H1 (cell line): ENCODE measurements at regions not wholly inside any gene's neighbourhood (a gene's known extent, or its start where the extent isn't known, plus 50 kb on each side); places are given as distances from the start of the nearest gene placed in this dataset.

Experiments
- CTCF ChIA-PET: fragments of 300-600 bp; sonication (Branson Sonifier 250); formaldehyde crosslinking; loops from one replicate; lab custom pipeline; 2021; ENCODE audit not compliant: partially characterized antibody; lab: Charles Lee
- POLR2A ChIA-PET: fragments of 300-600 bp; sonication (Branson Sonifier 250); formaldehyde crosslinking; loops from one replicate; lab custom pipeline; 2021; ENCODE audit warnings: inconsistent platforms; ENCODE audit not compliant: partially characterized antibody; lab: Charles Lee
- DNase-seq, 2 experiments: peaks; one replicate each; pipeline versions ENCODE4 v3.0.0 to v3.0.0-alpha.2; 2010 to 2022; ENCODE audit warnings: low spot score in 2 of 2, low read depth in 1 of 2, mixed read lengths in 1 of 2
- FAIRE-seq: peaks from 2 replicates; lab custom pipeline; 2011; peaks lifted over from hg19 to GRCh38; lab: Jason Lieb, UNC
- H2AFZ ChIP-seq: 2 replicates; pipeline ENCODE4 v1.8.1; 2012; ENCODE audit warnings: low read length, inconsistent platforms
- H2AK5ac ChIP-seq: 2 replicates; pipeline ENCODE4 v1.6.1; 2013; ENCODE audit warnings: low read depth, low read length
- H2BK120ac ChIP-seq: replicated peaks from 2 replicates; pipeline ENCODE3; 2013; ENCODE audit warnings: low read depth, low read length, inconsistent platforms
- H2BK12ac ChIP-seq: 2 replicates; pipeline ENCODE4 v1.6.1; 2013; ENCODE audit warnings: low read depth, low read length
- H2BK15ac ChIP-seq: 2 replicates; pipeline ENCODE4 v1.6.1; 2013; ENCODE audit warnings: low read length
- H2BK20ac ChIP-seq: 2 replicates; pipeline ENCODE4 v1.6.1; 2013; ENCODE audit warnings: low read length
- H2BK5ac ChIP-seq: 2 replicates; pipeline ENCODE4 v1.6.1; 2013; ENCODE audit warnings: low read depth, low read length
- H3K14ac ChIP-seq: 2 replicates; pipeline ENCODE4 v1.6.1; 2013; ENCODE audit warnings: inconsistent platforms; ENCODE audit not compliant: insufficient read length
- H3K18ac ChIP-seq: 2 replicates; pipeline ENCODE4 v1.6.1; 2013; ENCODE audit warnings: low read length; ENCODE audit errors: extremely low read depth
- H3K23ac ChIP-seq: 2 replicates; pipeline ENCODE4 v1.6.1; 2013; ENCODE audit warnings: inconsistent platforms; ENCODE audit not compliant: insufficient read length
- H3K23me2 ChIP-seq: 2 replicates; pipeline ENCODE4 v1.6.1; 2013; ENCODE audit warnings: low read depth, low read length
- H3K27ac ChIP-seq: 2 replicates; pipeline ENCODE4 v1.6.1; 2011; ENCODE audit warnings: low read depth, low read length, inconsistent platforms
- H3K27me3 ChIP-seq, 4 experiments: replicated peaks in 1 of 4; 1 replicate in 1 of 4; 2 replicates in 3 of 4; pipeline versions ENCODE4 v1.6.1 to v1.8.1; 2011 to 2013; ENCODE audit warnings: low read length in 3 of 4, mild to moderate bottlenecking in 3 of 4, inconsistent platforms in 2 of 4, mixed read lengths in 2 of 4, moderate library complexity in 1 of 4; ENCODE audit not compliant: control insufficient read depth in 3 of 4, insufficient read depth in 3 of 4; ENCODE audit errors: extremely low read depth in 1 of 4
- H3K36me3 ChIP-seq, 4 experiments: 2 replicates each; pipeline versions ENCODE4 v1.6.1 to v1.8.1; 2011 to 2013; ENCODE audit warnings: mild to moderate bottlenecking in 4 of 4, low read length in 3 of 4, moderate library complexity in 2 of 4, control low read depth in 1 of 4, inconsistent platforms in 1 of 4; ENCODE audit not compliant: insufficient read depth in 4 of 4, control insufficient read depth in 2 of 4
- H3K4ac ChIP-seq: replicated peaks from 2 replicates; pipeline ENCODE3; 2013; ENCODE audit warnings: low read length, low read depth, mixed read lengths, inconsistent platforms; ENCODE audit not compliant: insufficient read length
- H3K4me1 ChIP-seq, 4 experiments: replicated peaks in 1 of 4; 1 replicate in 1 of 4; 2 replicates in 3 of 4; pipeline versions ENCODE4 v1.6.1 to v1.8.1; 2011 to 2013; ENCODE audit warnings: low read length in 3 of 4, inconsistent platforms in 2 of 4, mixed read lengths in 1 of 4; ENCODE audit not compliant: insufficient read depth in 4 of 4, control insufficient read depth in 3 of 4
- H3K4me2 ChIP-seq, 2 experiments: 2 replicates each; pipeline versions ENCODE4 v1.6.1 to v1.8.1; 2011 to 2013; ENCODE audit warnings: low read depth in 2 of 2, low read length in 2 of 2, control low read depth in 1 of 2, inconsistent platforms in 1 of 2, mild to moderate bottlenecking in 1 of 2; ENCODE audit not compliant: insufficient read depth in 1 of 2
- H3K4me3 ChIP-seq, 4 experiments: fragments of 200-600, 300-600 bp in 1 of 4; sonication (generic), shearing (Covaris generic), sonication (Bioruptor Twin) in 1 of 4; 2 replicates each; pipeline versions ENCODE4 v1.5.1 to v1.8.1; 2011 to 2016; ENCODE audit warnings: low read length in 4 of 4, low read depth in 3 of 4, control low read depth in 2 of 4, inconsistent platforms in 2 of 4, mild to moderate bottlenecking in 2 of 4, mixed read lengths in 1 of 4, moderate library complexity in 1 of 4; ENCODE audit not compliant: insufficient read depth in 2 of 4; ENCODE audit errors: extremely low read depth in 1 of 4
- H3K56ac ChIP-seq: replicated peaks from 2 replicates; pipeline ENCODE3; 2013; ENCODE audit warnings: low read depth, mild to moderate bottlenecking, mixed read lengths, low read length, inconsistent platforms; ENCODE audit not compliant: insufficient read length
- H3K79me1 ChIP-seq: 2 replicates; pipeline ENCODE4 v1.6.1; 2013; ENCODE audit warnings: low read depth, low read length, control low read depth
- H3K79me2 ChIP-seq, 2 experiments: 2 replicates each; pipeline versions ENCODE4 v1.6.1 to v1.8.1; 2012 to 2013; ENCODE audit warnings: low read length in 2 of 2, mild to moderate bottlenecking in 2 of 2, inconsistent platforms in 1 of 2; ENCODE audit not compliant: insufficient read depth in 2 of 2, control insufficient read depth in 1 of 2
- H3K9ac ChIP-seq, 4 experiments: replicated peaks in 1 of 4; 1 replicate in 1 of 4; 2 replicates in 3 of 4; pipeline versions ENCODE4 v1.6.1 to v1.8.1; 2011 to 2013; ENCODE audit warnings: low read depth in 3 of 4, low read length in 3 of 4, control low read depth in 2 of 4, mild to moderate bottlenecking in 2 of 4, moderate library complexity in 2 of 4, inconsistent platforms in 1 of 4; ENCODE audit errors: extremely low read depth in 1 of 4
- H3K9me3 ChIP-seq, 2 experiments: 2 replicates each; pipeline versions ENCODE4 v1.6.1 to v1.8.1; 2012 to 2013; ENCODE audit warnings: mild to moderate bottlenecking in 2 of 2, moderate library complexity in 2 of 2, control low read depth in 1 of 2, inconsistent platforms in 1 of 2, low read depth in 1 of 2, low read length in 1 of 2, mixed read lengths in 1 of 2; ENCODE audit not compliant: insufficient read depth in 2 of 2
- H4K20me1 ChIP-seq, 2 experiments: replicated peaks in 1 of 2; 2 replicates each; pipeline versions ENCODE3 to v1.8.1; 2011 to 2013; ENCODE audit warnings: inconsistent platforms in 2 of 2, low read length in 2 of 2, mild to moderate bottlenecking in 1 of 2; ENCODE audit not compliant: insufficient read depth in 2 of 2, control insufficient read depth in 1 of 2
- H4K5ac ChIP-seq: 2 replicates; pipeline ENCODE4 v1.6.1; 2013; ENCODE audit warnings: low read length, low read depth, mixed read lengths, inconsistent platforms; ENCODE audit not compliant: insufficient read length
- H4K8ac ChIP-seq: 2 replicates; pipeline ENCODE4 v1.8.0; 2013; ENCODE audit warnings: mild to moderate bottlenecking, moderate library complexity, low read length, inconsistent platforms; ENCODE audit not compliant: insufficient read depth; ENCODE audit errors: extremely low read depth
- H4K91ac ChIP-seq: replicated peaks from 2 replicates; pipeline ENCODE3; 2013; ENCODE audit warnings: low read length, mixed read lengths, inconsistent platforms; ENCODE audit not compliant: insufficient read length
- CEBPB ChIP-seq: IDR thresholded peaks from 2 replicates; pipeline ENCODE4 v1.6.1; 2012; ENCODE audit warnings: low read depth, low read length
- CHD1 ChIP-seq: IDR thresholded peaks from 2 replicates; pipeline ENCODE4 v1.6.1; 2012; ENCODE audit warnings: low read depth, low read length, improper control_type of control experiment
- EZH2 ChIP-seq: fragments of 200-600 bp; sonication (generic); IDR thresholded peaks from 2 replicates; pipeline ENCODE4 v1.7.1; 2012; ENCODE audit warnings: low read depth, mild to moderate bottlenecking, moderate library complexity, low read length, inconsistent platforms; ENCODE audit not compliant: severe bottlenecking
- JUND ChIP-seq: IDR thresholded peaks from 2 replicates; pipeline ENCODE4 v1.6.1; 2011; ENCODE audit warnings: mild to moderate bottlenecking, improper control_type of control experiment, low read length
- MAFK ChIP-seq: IDR thresholded peaks from 2 replicates; pipeline ENCODE4 v1.6.1; 2012; ENCODE audit warnings: low read depth, mild to moderate bottlenecking, improper control_type of control experiment, low read length
- POLR2A ChIP-seq, 2 experiments: IDR thresholded peaks; 1 replicate in 1 of 2; 2 replicates in 1 of 2; pipeline ENCODE4 v1.6.1; 2011; ENCODE audit warnings: low read depth in 2 of 2, low read length in 2 of 2, mild to moderate bottlenecking in 2 of 2; ENCODE audit errors: control extremely low read depth in 1 of 2
- RBBP5 ChIP-seq: IDR thresholded peaks from 2 replicates; pipeline ENCODE4 v1.7.1; 2012; ENCODE audit warnings: low read depth, mild to moderate bottlenecking, inconsistent platforms, low read length, moderate library complexity, borderline replicate concordance
- SAP30 ChIP-seq: fragments of 300-600 bp; sonication (generic); IDR thresholded peaks from 2 replicates; pipeline ENCODE4 v1.7.1; 2012; ENCODE audit warnings: low read length, moderate library complexity, mild to moderate bottlenecking, inconsistent platforms; ENCODE audit not compliant: insufficient read depth, insufficient replicate concordance
- SP1 ChIP-seq: IDR thresholded peaks from 2 replicates; pipeline ENCODE4 v1.6.1; 2011; ENCODE audit warnings: low read depth, low read length
- TAF7 ChIP-seq: optimal IDR thresholded peaks from 2 replicates; pipeline ENCODE3; 2011; ENCODE audit warnings: low read depth, mild to moderate bottlenecking, inconsistent platforms, low read length, moderate library complexity, borderline replicate concordance
- TCF12 ChIP-seq: IDR thresholded peaks from 2 replicates; pipeline ENCODE4 v1.6.1; 2011; ENCODE audit warnings: low read depth, mild to moderate bottlenecking, low read length
- WGBS, 2 experiments: shearing (Covaris generic) in 1 of 2; methylation state at CpG; one replicate each; pipeline versions ENCODE4 v1.1.6 to v1.1.7; 2013 to 2015; ENCODE audit warnings: low lambda C conversion rate in 2 of 2, mixed read lengths in 2 of 2, inconsistent platforms in 1 of 2, low coverage in 1 of 2, missing lambda C conversion rate in 1 of 2; ENCODE audit not compliant: insufficient replicate concordance in 2 of 2, insufficient coverage in 1 of 2, insufficient read length in 1 of 2; ENCODE audit errors: extremely low coverage in 1 of 2, missing lambda C conversion rate in 1 of 2; 5-methylcytosine and 5-hydroxymethylcytosine counted together
- TF ChIP-seq, protein P1 (sequence below), 3 experiments: IDR thresholded peaks; 1 replicate in 2 of 3; 2 replicates in 1 of 3; pipeline versions ENCODE4 v1.5.1 to v1.6.1; 2011; ENCODE audit warnings: low read length in 3 of 3, mild to moderate bottlenecking in 3 of 3, inconsistent platforms in 2 of 3, low read depth in 1 of 3, moderate library complexity in 1 of 3; ENCODE audit not compliant: insufficient read depth in 1 of 3; ENCODE audit errors: control extremely low read depth in 1 of 3

DNA sequence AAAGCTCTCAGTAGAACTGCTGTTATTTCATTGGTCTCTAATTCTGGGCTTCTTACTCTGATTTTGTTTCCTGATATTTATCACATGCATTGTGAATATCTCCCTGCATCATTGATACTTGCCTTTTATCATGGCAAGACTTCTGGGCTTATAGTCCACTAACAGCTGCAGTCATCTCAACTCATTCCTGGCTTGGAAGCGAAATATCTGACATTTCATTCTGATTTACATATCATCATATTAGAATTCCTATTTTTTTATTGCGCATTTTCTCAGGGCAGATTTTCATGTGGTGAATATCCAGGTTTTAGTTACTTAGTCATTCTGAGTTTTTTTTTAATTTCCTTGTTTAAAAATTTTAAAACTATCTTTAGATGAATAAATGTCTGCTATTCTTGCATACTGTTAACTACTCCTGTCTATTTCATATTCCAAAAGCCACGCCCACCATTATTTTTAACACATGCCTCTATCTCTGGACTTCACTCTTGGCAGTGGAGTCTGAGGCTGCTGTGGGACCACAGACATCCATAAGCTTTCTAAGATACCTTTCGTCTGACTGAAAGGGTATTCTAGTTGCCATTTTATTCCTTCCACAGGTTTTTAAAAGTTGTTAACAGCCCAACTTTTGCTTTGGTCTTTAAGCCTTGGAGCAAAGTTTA lies 164.5 kb downstream of the IRS1 start:
- Histone ChIP-seq H3K4ac (no peak overlapping the region), H3K79me2 (no peaks in the 10 kb centered on the region), H3K14ac (no peak overlapping the region), H2AFZ (no peak overlapping the region), H2AK5ac (no peak overlapping the region), H3K9ac (no peak overlapping the region), H4K20me1 (no peaks in the 10 kb centered on the region), H3K4me2 (no peak overlapping the region), H3K9me3 (no peaks in the 10 kb centered on the region), H3K36me3 (no peaks in the 10 kb centered on the region), H3K27ac (no peak overlapping the region), H4K91ac (no peak overlapping the region), H2BK15ac (no peak overlapping the region), H3K4me3 (no peak overlapping the region), H3K4me1 (no peaks in the 10 kb centered on the region), H3K27me3 (no peaks in the 10 kb centered on the region), H2BK5ac (no peak overlapping the region), H3K23ac (no peak overlapping the region), H3K56ac (no peak overlapping the region), H2BK20ac (no peak overlapping the region), H4K5ac (no peak overlapping the region), H2BK120ac (no peak overlapping the region), H4K8ac (no peak overlapping the region), H3K23me2 (no peaks in the 10 kb centered on the region), H3K79me1 (no peaks in the 10 kb centered on the region), H3K18ac (no peak overlapping the region), H2BK12ac (no peak overlapping the region)
- no peak for FAIRE-seq
- ChIA-PET CTCF (no interaction called here), POLR2A (no interaction called here)
- DNase-seq = no peak
- WGBS, 2 experiments = 90% methylated on average over 4 of the region's 4 CpGs; no CpG with 5 or more reads in 1 of the 2 experiments
- no peak for TF ChIP-seq TAF7
- TF ChIP-seq CHD1 = no peak
- TF ChIP-seq SAP30 = no peak
- TF ChIP-seq, protein P1, sequence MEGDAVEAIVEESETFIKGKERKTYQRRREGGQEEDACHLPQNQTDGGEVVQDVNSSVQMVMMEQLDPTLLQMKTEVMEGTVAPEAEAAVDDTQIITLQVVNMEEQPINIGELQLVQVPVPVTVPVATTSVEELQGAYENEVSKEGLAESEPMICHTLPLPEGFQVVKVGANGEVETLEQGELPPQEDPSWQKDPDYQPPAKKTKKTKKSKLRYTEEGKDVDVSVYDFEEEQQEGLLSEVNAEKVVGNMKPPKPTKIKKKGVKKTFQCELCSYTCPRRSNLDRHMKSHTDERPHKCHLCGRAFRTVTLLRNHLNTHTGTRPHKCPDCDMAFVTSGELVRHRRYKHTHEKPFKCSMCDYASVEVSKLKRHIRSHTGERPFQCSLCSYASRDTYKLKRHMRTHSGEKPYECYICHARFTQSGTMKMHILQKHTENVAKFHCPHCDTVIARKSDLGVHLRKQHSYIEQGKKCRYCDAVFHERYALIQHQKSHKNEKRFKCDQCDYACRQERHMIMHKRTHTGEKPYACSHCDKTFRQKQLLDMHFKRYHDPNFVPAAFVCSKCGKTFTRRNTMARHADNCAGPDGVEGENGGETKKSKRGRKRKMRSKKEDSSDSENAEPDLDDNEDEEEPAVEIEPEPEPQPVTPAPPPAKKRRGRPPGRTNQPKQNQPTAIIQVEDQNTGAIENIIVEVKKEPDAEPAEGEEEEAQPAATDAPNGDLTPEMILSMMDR (IDR thresholded peaks at IDR 0.05; ENCODE audit: control extremely low read depth in 1 of 3, insufficient read depth in 1 of 3, low read depth in 1 of 3, low read length in 3 of 3) = no peak
- no peak for TF ChIP-seq JUND
- no peak for TF ChIP-seq RBBP5
- TF ChIP-seq EZH2 = no peak
- TF ChIP-seq SP1 = no peak
- no peak for TF ChIP-seq POLR2A (IDR thresholded peaks at IDR 0.05; ENCODE audit: control extremely low read depth in 1 of 2, low read depth in 2 of 2, low read length in 2 of 2)
- no peak for TF ChIP-seq MAFK
- TF ChIP-seq TCF12 = no peak
- TF ChIP-seq CEBPB = no peak
